Fibroblast of the aortic adventitia (primary cell): ENCODE measurements at regions not wholly inside any gene's neighbourhood (a gene's known extent, or its start where the extent isn't known, plus 50 kb on each side); places are given as distances from the start of the nearest gene placed in this dataset.

Experiments used
- DNase-seq: peaks from one replicate; pipeline ENCODE4 v3.0.0-alpha.2; 2010; ENCODE audit warnings: low read depth
- H3K4me3 ChIP-seq: 2 replicates; pipeline ENCODE4 v1.5.1; 2011; ENCODE audit warnings: low read depth, mild to moderate bottlenecking, control low read depth, low read length, moderate library complexity
- TF ChIP-seq, protein P1 (sequence below): IDR thresholded peaks from 2 replicates; pipeline ENCODE4 v1.5.1; 2011; ENCODE audit warnings: mild to moderate bottlenecking, low read length, control low read depth, inconsistent platforms; ENCODE audit not compliant: insufficient read depth

DNA sequence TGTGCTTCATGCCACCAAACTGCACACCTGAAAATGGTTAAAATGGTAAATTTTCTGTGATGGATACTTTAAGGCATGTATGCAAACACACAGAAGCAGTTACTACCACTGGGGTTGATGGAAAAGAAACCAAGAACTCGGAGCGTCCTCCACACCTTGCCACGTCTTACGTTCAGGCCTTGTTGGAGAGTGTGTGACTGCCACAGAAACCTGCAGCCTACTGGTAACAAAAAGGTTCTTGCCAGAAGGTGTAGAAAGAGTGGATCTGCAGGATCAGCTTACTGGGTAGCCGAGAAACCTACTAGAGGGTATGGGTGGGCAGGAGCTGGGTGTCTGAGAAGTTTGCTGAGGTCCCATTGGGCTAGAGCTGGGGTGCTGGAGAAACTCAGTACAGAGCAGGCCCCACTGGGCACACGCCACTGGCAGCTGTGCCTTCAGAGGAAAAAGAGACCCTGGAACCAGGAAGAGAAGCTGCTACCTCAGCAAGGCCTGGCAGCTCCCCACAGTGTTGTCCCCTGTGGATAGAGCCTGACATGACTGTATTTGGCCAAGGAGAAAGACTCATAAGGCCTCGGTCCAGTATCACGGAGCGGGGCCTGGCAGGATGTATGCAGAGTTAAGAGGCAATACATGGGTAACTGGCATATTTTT is 204.6 kb downstream of the SEC14L1 start:
- H3K4me3 ChIP-seq = no peak overlapping the region
- no peak for DNase-seq
- TF ChIP-seq, protein P1, sequence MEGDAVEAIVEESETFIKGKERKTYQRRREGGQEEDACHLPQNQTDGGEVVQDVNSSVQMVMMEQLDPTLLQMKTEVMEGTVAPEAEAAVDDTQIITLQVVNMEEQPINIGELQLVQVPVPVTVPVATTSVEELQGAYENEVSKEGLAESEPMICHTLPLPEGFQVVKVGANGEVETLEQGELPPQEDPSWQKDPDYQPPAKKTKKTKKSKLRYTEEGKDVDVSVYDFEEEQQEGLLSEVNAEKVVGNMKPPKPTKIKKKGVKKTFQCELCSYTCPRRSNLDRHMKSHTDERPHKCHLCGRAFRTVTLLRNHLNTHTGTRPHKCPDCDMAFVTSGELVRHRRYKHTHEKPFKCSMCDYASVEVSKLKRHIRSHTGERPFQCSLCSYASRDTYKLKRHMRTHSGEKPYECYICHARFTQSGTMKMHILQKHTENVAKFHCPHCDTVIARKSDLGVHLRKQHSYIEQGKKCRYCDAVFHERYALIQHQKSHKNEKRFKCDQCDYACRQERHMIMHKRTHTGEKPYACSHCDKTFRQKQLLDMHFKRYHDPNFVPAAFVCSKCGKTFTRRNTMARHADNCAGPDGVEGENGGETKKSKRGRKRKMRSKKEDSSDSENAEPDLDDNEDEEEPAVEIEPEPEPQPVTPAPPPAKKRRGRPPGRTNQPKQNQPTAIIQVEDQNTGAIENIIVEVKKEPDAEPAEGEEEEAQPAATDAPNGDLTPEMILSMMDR = no peak

DNA sequence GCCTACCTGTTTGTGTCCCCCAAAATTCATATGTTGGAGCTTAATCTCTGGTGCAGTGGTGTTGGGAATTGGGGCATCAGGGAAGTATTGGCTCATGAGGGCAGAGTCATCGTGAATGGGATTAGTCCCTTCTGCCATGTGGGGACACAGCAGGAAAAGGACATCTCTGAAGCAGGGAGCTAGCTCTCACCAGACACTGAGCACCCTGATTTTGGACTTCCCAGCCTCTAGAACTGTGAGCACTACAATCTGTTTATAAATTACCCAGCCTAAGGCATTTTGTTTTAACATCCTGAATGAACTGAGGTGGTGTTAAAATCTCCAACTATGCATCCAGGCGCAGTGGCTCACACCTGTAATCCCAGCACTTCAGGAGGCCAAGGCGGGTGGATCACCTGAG is 206.0 kb downstream of the SEC14L1 start:
- TF ChIP-seq, protein P1 = no peak
- no peak overlapping the region for H3K4me3 ChIP-seq
- DNase-seq = no peak

DNA sequence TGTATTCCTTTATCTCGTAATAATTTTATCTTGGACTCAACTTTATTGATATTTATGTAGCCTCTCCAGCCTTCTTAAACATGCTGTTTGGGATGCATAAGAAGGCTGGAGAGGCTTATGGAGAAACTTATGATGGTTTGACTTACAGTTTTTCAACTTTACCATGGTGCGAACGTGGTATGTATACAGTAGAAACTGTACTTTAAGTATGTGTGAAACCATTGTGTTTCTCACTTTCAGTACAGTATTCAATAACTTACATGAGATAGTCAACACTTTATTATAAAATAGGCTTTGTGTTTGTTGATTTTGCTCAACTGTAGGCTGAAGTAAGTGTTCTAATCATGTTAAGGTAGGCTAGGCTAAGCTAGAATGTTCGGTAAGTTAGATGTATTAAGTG is 206.8 kb downstream of the SEC14L1 start:
- DNase-seq = no peak
- TF ChIP-seq, protein P1 = no peak
- H3K4me3 ChIP-seq = no peak overlapping the region

DNA sequence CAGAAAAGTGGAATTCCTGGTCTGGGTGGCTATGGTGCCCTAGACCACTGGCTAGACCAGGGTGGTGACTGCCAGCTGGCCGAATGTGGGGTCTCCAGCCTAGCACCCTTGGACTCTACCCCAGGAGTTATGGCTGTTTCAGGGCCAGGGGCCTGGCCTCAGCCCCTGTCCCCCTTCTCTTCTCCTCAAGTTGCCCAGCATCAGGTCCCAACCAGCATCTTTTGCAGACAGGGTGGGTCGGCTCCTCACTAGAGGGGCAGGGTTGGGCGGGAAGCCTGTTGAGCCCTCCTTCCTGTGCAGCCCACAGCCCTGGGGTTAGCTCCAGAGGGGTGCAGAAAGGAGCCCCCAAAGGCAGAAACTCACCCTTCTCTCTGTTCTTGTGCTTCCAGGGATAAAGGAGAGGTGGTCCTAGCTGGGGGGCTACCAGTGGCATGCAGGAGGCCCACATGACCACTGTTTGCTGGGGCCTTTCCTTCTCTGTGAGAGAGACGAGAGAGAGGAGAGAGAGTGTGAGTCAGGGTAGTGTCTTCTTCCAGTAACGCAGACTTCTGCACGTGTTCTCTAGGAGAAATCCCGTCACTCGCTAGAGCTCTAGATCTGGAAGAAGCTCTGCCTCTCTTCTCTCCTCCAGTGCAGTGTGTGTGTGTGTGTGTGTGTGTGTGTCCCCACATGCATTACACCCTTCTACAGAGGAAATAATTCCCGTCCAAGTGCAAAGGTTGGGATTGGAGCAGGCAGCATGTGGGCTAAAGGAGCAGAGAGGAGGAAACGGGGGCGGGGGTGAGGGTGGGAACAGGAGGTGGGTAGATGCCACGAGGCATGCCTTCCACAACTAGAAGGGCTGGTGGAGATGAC is 209.4 kb downstream of the SEC14L1 start:
- TF ChIP-seq, protein P1 = no peak
- no peak overlapping the region for H3K4me3 ChIP-seq
- DNase-seq = peak; percentile 77

DNA sequence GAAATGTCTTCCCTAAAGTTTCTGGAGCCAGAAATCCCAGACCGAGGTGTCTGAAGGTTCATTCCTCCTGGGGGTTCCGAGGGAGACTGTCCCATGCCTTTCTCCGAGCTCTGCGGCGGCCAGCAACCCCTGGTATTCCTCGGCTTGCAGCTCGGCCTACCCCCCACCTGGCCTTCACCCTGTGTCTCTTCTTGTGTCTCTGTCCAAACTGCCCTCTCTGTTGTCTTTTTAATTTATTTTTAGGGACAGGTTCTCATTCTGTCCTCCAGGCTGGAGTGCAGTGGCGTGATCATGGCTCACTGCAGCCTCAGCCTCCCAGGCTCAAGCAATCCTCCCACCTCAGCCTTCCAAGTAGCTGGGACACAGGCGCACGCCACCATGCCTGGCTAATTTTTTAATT is 211.7 kb downstream of the SEC14L1 start:
- TF ChIP-seq, protein P1 = no peak
- no peak overlapping the region for H3K4me3 ChIP-seq
- DNase-seq = no peak

DNA sequence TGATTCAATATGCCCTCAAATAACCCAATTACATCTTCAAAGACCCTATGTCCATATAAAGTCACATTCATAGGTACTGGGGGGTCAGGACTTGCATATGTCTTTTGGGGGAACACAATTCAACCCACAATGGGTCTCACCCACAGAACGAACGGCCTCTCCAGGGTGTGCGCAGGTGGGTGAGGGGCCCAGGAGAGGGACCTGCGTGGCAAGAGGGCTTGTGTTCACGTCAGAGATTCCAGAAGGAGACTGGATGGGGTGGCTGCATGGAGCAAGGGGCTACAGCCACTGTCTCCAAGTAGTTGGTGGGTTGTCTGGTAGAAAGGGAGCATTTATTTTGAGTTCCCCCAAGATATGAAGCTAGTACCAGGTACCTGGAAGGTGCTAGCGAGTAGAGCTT is 212.2 kb downstream of the SEC14L1 start:
- TF ChIP-seq, protein P1 = no peak
- H3K4me3 ChIP-seq = no peak overlapping the region
- no peak for DNase-seq
